ENCODE measurements at regions not wholly inside any gene's neighbourhood (a gene's known extent, or its start where the extent isn't known, plus 50 kb on each side); places are given as distances from the start of the nearest gene placed in this dataset.

- no peak overlapping the region for H3K27ac ChIP-seq (ENCODE audit: extremely low read depth, low read depth, low read length)
- H2AFZ ChIP-seq (ENCODE audit: low read depth, low read length) = no peak overlapping the region
- BruUV-seq (replicated peaks) = no TSS peak
- no peaks in the 10 kb centered on the region for H3K36me3 ChIP-seq (ENCODE audit: control insufficient read depth, insufficient read depth, low read length)
- H3K4me2 ChIP-seq (ENCODE audit: insufficient read depth, low read length) = no peak overlapping the region
- no peak for ATAC-seq
- intact Hi-C loops (cut with micrococcal nuclease) (no loop called here), in situ Hi-C loops (cut with MboI) (no loop called here)
- H3K4me1 ChIP-seq (replicated peaks in 1 of 2; ENCODE audit: control insufficient read depth in 2 of 2, insufficient read depth in 2 of 2, low read length in 2 of 2) = no peaks in the 10 kb centered on the region
- 0% methylated on average over 1 of the region's 1 CpG for WGBS (ENCODE audit: insufficient coverage, low coverage, missing lambda C conversion rate)
- CTCF ChIA-PET (ENCODE audit: low intra/inter-chr PET ratio) = no interaction called here
- no peaks in the 10 kb centered on the region for H3K9me3 ChIP-seq (replicated peaks; ENCODE audit: control insufficient read depth, insufficient read depth, low read depth, low read length)
- TF ChIP-seq NFE2L1 (tag; IDR thresholded peaks at IDR 0.05; ENCODE audit: borderline replicate concordance, low read depth) (no peak), CBFA2T2 (conservative IDR thresholded peaks at IDR 0.05) (no peak), MITF (IDR thresholded peaks at IDR 0.05) (no peak), NEUROD1 (IDR thresholded peaks at IDR 0.05; ENCODE audit: borderline replicate concordance, low read depth, low read length, partially characterized antibody) (no peak), BRF2 (IDR thresholded peaks at IDR 0.05; ENCODE audit: borderline replicate concordance, insufficient read depth, insufficient read length) (no peak), ZNF699 (CRISPR knock-in tag; IDR thresholded peaks at IDR 0.05; ENCODE audit: insufficient replicate concordance) (no peak), SMARCB1 (IDR thresholded peaks at IDR 0.05; ENCODE audit: insufficient read length, low read depth) (no peak), E2F1 (CRISPR knock-in tag; IDR thresholded peaks at IDR 0.05) (no peak), NFIC (IDR thresholded peaks at IDR 0.05) (no peak), KLF1 (tag; IDR thresholded peaks at IDR 0.05) (no peak), ZNF184 (CRISPR knock-in tag; IDR thresholded peaks at IDR 0.05) (no peak), ESRRA (IDR thresholded peaks at IDR 0.05; ENCODE audit: borderline replicate concordance, low read depth) (no peak), ARID2 (IDR thresholded peaks at IDR 0.05) (no peak), TAF15 (IDR thresholded peaks at IDR 0.05; ENCODE audit: low read depth, low read length) (no peak), C11orf30 (IDR thresholded peaks at IDR 0.05; ENCODE audit: low read depth) (no peak), DDX20 (tag; IDR thresholded peaks at IDR 0.05; ENCODE audit: low read depth) (no peak), ZNF217 (CRISPR knock-in tag; IDR thresholded peaks at IDR 0.05) (no peak), FOXA3 (CRISPR knock-in tag; conservative IDR thresholded peaks at IDR 0.05 in 1 of 2, IDR thresholded peaks at IDR 0.05 in 1 of 2) (no peak), HIVEP1 (CRISPR knock-in tag; IDR thresholded peaks at IDR 0.05) (no peak), IRF9 (tag; IDR thresholded peaks at IDR 0.05) (no peak)
- no peak for FAIRE-seq
- no peaks in the 10 kb centered on the region for H4K20me1 ChIP-seq (replicated peaks; ENCODE audit: control insufficient read depth, insufficient read depth, low read length)
- H3K9ac ChIP-seq (ENCODE audit: insufficient read depth in 1 of 2, low read depth in 2 of 2, low read length in 2 of 2) = no peak overlapping the region
- H3K79me2 ChIP-seq (ENCODE audit: control insufficient read depth, insufficient read depth, low read length) = no peaks in the 10 kb centered on the region
- no peak for DNase-seq (ENCODE audit: extremely low read depth in 1 of 4, low spot score in 3 of 4)
- no peaks in the 10 kb centered on the region for H3K9me1 ChIP-seq (ENCODE audit: control insufficient read depth, insufficient read depth, low read length)
- POLR2A ChIA-PET = interaction anchor here (0.7 kb wide), 1 partner anchor 685 kb away, joined by 3 read pairs; no protein-coding TSS in a partner anchor
- H3K27me3 ChIP-seq (ENCODE audit: control insufficient read depth in 2 of 2, insufficient read depth in 2 of 2, low read length in 2 of 2) = no peaks in the 10 kb centered on the region
- no peak overlapping the region for H3K4me3 ChIP-seq
Observed at GRCh38 chr16:82542714-82543113, 84.1 kb upstream of the CDH13 start.

Data from K562 (cell line).